ENCODE measurements at regions not wholly inside any gene's neighbourhood (a gene's known extent, or its start where the extent isn't known, plus 50 kb on each side); places are given as distances from the start of the nearest gene placed in this dataset.
"Not testable (repeated sequence)": the region's sequence is repeated elsewhere in the genome, so short reads cannot be mapped to it uniquely, and the experiment has no call there.

GRCh38 chr1:99441299-99442095, 177.2 kb downstream of the PLPPR4 start:
- peak overlapping the region in 8 of 21 experiments; percentile 5 to 55 (median 40) for H3K27ac ChIP-seq
- H3K4me3 ChIP-seq = no peak overlapping the region

GRCh38 chr1:99444211-99444927, 180.1 kb downstream of the PLPPR4 start:
- not testable (repeated sequence) for H3K27ac ChIP-seq, H3K4me3 ChIP-seq

GRCh38 chr1:99445071-99445470, 180.8 kb downstream of the PLPPR4 start:
- Histone ChIP-seq H3K4me3 (no peak overlapping the region), H3K27ac (no peak overlapping the region)

- Histone ChIP-seq H3K4me3 (no peak overlapping the region), H3K27ac (peak overlapping the region in 3 of 21 experiments; percentile 30 to 59 (median 50))
Observed at GRCh38 chr1:99445486-99445885, 181.2 kb downstream of the PLPPR4 start.

- H3K27ac ChIP-seq = no peak overlapping the region
Observed at GRCh38 chr1:99447721-99448120, 183.4 kb downstream of the PLPPR4 start.

GRCh38 chr1:99455760-99456159, 190.2 kb upstream of the PALMD start:
- Histone ChIP-seq H3K4me3 (no peak overlapping the region), H3K27ac (no peak overlapping the region)

More at GRCh38 chr1:99447721-99448120, 183.4 kb downstream of the PLPPR4 start:
- no peak overlapping the region for H3K4me3 ChIP-seq

GRCh38 chr1:99456536-99456935, 189.4 kb upstream of the PALMD start:
- H3K4me3 ChIP-seq = no peak overlapping the region
- peak overlapping the region in 2 of 21 experiments; percentile 23 to 31 for H3K27ac ChIP-seq

- H3K4me3 ChIP-seq = no peak overlapping the region
- H3K27ac ChIP-seq = peak overlapping the region in 4 of 21 experiments; percentile 23 to 45 (median 29)
Observed at GRCh38 chr1:99457381-99458165, 188.3 kb upstream of the PALMD start.

- Histone ChIP-seq H3K27ac (no peak overlapping the region), H3K4me3 (no peak overlapping the region)
Observed at GRCh38 chr1:99461499-99461898, 184.4 kb upstream of the PALMD start.

- no peak overlapping the region for H3K4me3 ChIP-seq
- no peak overlapping the region for H3K27ac ChIP-seq
Observed at GRCh38 chr1:99464738-99465137, 181.2 kb upstream of the PALMD start.

- no peak overlapping the region for H3K27ac ChIP-seq
- no peak overlapping the region for H3K4me3 ChIP-seq
Observed at GRCh38 chr1:99465176-99465900, 180.6 kb upstream of the PALMD start.

GRCh38 chr1:99467645-99468044, 178.3 kb upstream of the PALMD start:
- no peak overlapping the region for H3K27ac ChIP-seq
- H3K4me3 ChIP-seq = no peak overlapping the region

GRCh38 chr1:99469550-99469971, 176.4 kb upstream of the PALMD start:
- no peak overlapping the region for H3K4me3 ChIP-seq
- no peak overlapping the region for H3K27ac ChIP-seq

GRCh38 chr1:99472893-99473292, 173.0 kb upstream of the PALMD start:
- H3K27ac ChIP-seq = no peak overlapping the region

GRCh38 chr1:99474350-99474893, 171.5 kb upstream of the PALMD start:
- Histone ChIP-seq H3K4me3 (no peak overlapping the region), H3K27ac (no peak overlapping the region)

More at GRCh38 chr1:99472893-99473292, 173.0 kb upstream of the PALMD start:
- H3K4me3 ChIP-seq = no peak overlapping the region

- H3K4me3 ChIP-seq = no peak overlapping the region
- H3K27ac ChIP-seq = no peak overlapping the region
Observed at GRCh38 chr1:99476058-99476457, 169.9 kb upstream of the PALMD start.

- no peak overlapping the region for H3K4me3 ChIP-seq
- no peak overlapping the region for H3K27ac ChIP-seq
Observed at GRCh38 chr1:99481391-99481996, 164.4 kb upstream of the PALMD start.

- no peak overlapping the region for H3K4me3 ChIP-seq
- H3K27ac ChIP-seq = no peak overlapping the region
Observed at GRCh38 chr1:99482286-99482685, 163.6 kb upstream of the PALMD start.

- Histone ChIP-seq H3K27ac (no peak overlapping the region), H3K4me3 (no peak overlapping the region)
Observed at GRCh38 chr1:99482750-99483149, 163.2 kb upstream of the PALMD start.

Measured in skin epidermis (tissue), 12 donors.